Stimulated activated naive CD8-positive, alpha-beta T cell treated with anti-CD3 and anti-CD28 coated beads, Interleukin-15, amount 100 ng/mL, for 72 hours (primary cell): ENCODE measurements at regions not wholly inside any gene's neighbourhood (a gene's known extent, or its start where the extent isn't known, plus 50 kb on each side); places are given as distances from the start of the nearest gene placed in this dataset.

Experiments used
- ATAC-seq: fragments of 150-1000 bp; cut with Tn5 transposase; 2 replicates; pipeline ENCODE4 v1.10.0; 2021; ENCODE audit warnings: mild to moderate bottlenecking, moderate library complexity
- DNase-seq, 2 donors: peaks; one replicate each; pipeline ENCODE4 v3.0.0; 2021 to 2022
- H3K27ac Mint-ChIP-seq, 2 donors: one replicate each; pipeline ENCODE4 v1.8.0; 2022; ENCODE audit warnings: mild to moderate bottlenecking in 2 of 2, mixed read lengths in 2 of 2, moderate library complexity in 2 of 2
- H3K27me3 Mint-ChIP-seq: one replicate; pipeline ENCODE4 v1.8.0; 2022; ENCODE audit warnings: mixed read lengths
- H3K4me1 Mint-ChIP-seq: one replicate; pipeline ENCODE4 v1.8.0; 2022; ENCODE audit warnings: mild to moderate bottlenecking, mixed read lengths
- H3K4me3 Mint-ChIP-seq, 2 donors: one replicate each; pipeline ENCODE4 v1.8.0; 2022; ENCODE audit warnings: mild to moderate bottlenecking in 2 of 2, mixed read lengths in 2 of 2, moderate library complexity in 1 of 2
- H3K9me3 Mint-ChIP-seq, 2 donors: one replicate each; pipeline ENCODE4 v1.8.0; 2022; ENCODE audit warnings: mixed read lengths in 2 of 2

DNA sequence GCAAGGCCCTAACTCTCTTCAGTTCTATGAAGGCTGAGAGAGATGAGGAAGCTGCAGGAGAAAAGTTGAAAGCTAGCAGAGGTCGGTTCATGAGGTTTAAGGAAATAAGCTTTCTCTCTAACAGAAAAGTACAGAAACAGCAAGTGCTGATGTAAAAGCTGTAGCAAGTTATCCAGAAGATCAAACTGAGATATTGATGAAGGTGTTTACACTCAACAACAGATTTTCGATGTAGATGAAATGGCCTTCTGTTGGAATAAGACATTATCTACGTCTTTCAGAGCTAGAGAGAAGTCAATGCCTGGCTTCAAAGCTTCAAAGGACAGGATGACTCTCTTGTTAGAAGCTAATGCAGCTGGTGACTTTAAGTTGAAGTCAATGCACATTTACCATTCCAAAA is 87.4 kb downstream of the PDCL3 start:
- peak overlapping the region; percentile 52 to 60 for H3K4me3 Mint-ChIP-seq
- DNase-seq, result no peak
- no peaks in the 10 kb centered on the region for H3K27me3 Mint-ChIP-seq
- peaks cover 5 to 7% of the 10 kb centered on the region in 2 donors for H3K9me3 Mint-ChIP-seq
- ATAC-seq, result no peak
- peak overlapping the region in 1 of 2 donors; percentile 79 for H3K27ac Mint-ChIP-seq
- H3K4me1 Mint-ChIP-seq, result peaks cover 42% of the 10 kb centered on the region

DNA sequence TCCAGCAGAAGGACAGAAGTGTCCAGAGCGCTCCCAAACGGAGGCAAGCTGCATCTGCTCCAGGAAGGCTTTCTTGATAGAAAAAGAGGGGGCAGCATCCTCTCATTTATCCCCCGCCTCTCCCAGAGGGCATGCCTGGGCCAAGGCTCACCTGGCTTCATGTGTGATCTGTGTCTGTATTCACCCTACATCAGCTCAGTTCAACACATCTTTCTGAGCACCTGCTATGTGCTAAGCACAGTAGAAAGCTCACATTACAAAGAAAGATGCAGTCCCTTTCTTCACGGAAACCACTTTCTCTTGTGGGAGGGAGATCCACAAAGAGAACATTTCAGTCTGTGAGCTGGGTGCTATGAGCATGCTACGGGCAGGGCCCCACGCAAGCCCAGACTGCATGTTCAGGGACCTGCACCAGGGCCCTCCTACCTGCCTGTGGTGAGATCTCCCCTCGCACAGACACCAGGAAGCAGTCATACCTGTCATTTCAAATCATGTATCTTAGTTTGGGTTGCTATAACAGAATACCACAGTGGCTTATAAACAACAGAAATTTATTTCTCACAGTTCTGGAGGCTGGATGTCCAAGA is 90.7 kb downstream of the PDCL3 start:
- H3K4me3 Mint-ChIP-seq, result no peak overlapping the region
- DNase-seq (peak; percentile 15 to 40), ATAC-seq (peak; percentile 91)
- peaks cover 33% of the 10 kb centered on the region for H3K4me1 Mint-ChIP-seq
- H3K27me3 Mint-ChIP-seq, result no peaks in the 10 kb centered on the region
- no peaks in the 10 kb centered on the region for H3K9me3 Mint-ChIP-seq
- peak overlapping the region in 1 of 2 donors; percentile 55 for H3K27ac Mint-ChIP-seq

DNA sequence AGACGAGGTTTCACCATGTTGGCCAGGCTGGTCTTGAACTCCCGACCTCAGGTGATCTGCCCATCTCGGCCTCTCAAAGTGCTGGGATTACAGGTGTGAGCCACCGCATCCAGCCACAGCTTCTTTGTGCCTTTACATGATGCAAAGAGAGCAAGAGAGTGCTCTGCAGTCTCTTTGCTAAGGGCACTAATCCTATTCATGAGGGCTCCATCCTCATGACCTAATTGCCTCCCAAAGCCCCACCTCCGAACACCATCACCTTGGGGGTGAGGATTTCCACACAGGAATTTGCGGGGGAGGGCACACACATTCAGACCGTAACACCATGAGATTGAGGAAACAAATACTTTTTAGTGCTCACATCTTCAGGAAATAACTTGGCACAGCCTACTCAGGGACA is 91.8 kb downstream of the PDCL3 start:
- no peak for DNase-seq
- Mint-ChIP-seq H3K27ac (no peak overlapping the region), H3K4me3 (no peak overlapping the region), H3K4me1 (peaks cover 30% of the 10 kb centered on the region), H3K9me3 (no peaks in the 10 kb centered on the region), H3K27me3 (no peaks in the 10 kb centered on the region)
- ATAC-seq, result no peak

DNA sequence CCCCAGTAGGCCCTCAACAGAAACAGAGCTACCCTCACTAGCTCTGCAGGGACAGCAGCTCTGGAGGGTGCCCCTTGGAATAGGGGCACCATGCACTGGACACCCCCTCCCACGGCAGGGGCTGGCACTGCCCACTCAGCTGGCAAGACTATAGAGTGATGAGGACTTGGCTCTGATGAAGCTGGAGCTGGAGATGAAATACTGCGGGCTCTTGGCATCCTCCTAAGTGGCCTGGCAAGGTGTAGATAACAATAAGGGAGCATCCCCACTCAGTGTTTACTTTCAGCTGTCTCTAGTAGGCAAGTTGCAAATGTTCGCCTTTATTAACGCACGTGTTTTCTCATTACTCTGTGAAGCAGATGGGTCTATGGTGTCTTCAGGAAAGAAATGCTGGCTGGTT is 92.7 kb downstream of the PDCL3 start:
- no peaks in the 10 kb centered on the region for H3K9me3 Mint-ChIP-seq
- H3K4me1 Mint-ChIP-seq, result peaks cover 26% of the 10 kb centered on the region
- H3K27me3 Mint-ChIP-seq, result no peaks in the 10 kb centered on the region
- ATAC-seq (no peak), DNase-seq (no peak)
- no peak overlapping the region for H3K27ac Mint-ChIP-seq
- no peak overlapping the region for H3K4me3 Mint-ChIP-seq

DNA sequence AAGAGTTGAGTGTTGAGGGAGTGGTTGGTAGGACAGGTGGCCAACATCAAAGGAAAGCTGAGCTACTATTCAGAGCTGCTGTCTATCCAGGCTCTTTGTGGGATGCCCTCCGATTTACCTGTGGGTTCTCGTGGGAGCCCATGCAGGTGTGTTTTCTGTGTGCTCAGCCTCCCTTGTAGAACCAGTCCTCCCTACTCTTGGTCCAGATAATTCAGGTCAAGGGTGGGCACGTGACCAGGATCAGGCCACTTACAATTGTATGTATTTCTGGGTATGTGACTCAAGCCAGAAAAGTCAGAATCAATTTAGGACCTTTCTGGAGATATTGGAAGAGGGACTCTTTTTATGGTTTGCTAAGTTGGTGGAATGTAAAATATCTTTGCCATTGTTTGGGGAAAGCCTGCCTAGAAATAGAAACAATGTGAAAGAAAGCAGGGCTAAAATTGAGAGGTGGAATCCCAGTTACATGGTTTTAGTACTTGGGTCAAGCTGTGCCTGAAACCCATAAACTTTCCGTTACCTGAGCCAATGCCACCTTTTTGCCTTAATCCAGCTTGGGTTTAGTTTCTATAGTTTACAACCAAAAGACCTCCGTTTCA is 93.2 kb downstream of the PDCL3 start:
- ATAC-seq, result no peak
- Mint-ChIP-seq H3K9me3 (no peaks in the 10 kb centered on the region), H3K27ac (no peak overlapping the region)

DNA sequence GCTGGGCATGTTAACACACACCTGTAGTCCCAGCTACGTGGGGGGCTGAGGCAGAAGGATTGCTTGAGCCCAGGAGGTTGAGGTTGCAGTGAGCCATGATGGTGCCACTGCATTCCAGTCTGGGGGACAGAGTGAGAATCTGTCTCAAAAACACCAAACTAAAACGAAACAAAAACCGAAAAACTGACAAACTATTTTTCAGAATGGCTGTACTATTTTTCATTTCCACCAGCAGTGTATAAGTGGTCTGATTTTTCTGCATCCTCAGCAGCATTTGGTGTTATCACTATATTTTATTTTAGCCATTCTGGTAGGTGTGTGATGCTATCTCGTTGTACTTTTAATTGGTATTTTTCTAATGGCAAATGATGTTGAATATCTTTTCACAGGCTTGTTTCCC is 95.2 kb downstream of the PDCL3 start:
- Mint-ChIP-seq H3K27me3 (no peaks in the 10 kb centered on the region), H3K27ac (no peak overlapping the region), H3K9me3 (no peaks in the 10 kb centered on the region), H3K4me3 (no peak overlapping the region), H3K4me1 (peaks cover 14% of the 10 kb centered on the region)
- ATAC-seq, result no peak
- no peak for DNase-seq

More for the DNA sequence above, 93.2 kb downstream of the PDCL3 start:
- Mint-ChIP-seq H3K4me3 (no peak overlapping the region), H3K4me1 (peaks cover 23% of the 10 kb centered on the region), H3K27me3 (no peaks in the 10 kb centered on the region)
- no peak for DNase-seq

DNA sequence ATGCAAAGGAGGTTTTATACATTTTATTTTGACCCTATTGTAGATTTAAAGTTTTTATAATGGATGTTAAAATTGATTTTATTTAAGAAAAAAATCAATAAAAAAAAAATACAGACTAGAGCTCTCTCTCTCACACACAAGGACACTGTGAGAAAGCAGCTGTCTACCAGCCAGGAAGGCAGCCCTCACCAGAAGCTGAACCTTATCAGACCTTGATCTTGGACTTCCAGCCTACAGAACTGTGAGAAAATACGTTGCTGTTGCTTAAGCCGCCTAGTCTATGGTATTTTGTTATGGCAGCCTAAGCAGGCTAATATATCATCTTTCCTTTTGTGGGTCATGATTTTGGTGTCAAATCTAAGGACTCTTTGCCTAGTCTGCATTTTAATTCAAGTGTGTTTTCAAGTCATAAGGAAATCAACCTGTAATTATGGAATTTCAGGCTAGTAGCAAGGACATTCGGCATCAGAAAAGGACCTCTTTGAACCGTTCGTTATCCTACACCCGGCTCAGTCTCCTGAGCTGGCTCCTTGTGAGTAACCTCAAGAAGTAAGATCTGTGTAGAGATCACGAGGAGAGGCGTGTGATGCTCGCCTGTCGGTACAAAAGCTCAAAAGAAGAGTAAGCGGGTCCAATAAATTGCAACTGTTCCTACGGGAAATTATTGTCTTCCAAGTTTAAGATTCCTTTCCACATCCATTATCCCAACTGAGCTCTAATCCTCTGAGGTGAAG is 98.2 kb downstream of the PDCL3 start:
- Mint-ChIP-seq H3K4me1 (no peaks in the 10 kb centered on the region), H3K27me3 (no peaks in the 10 kb centered on the region), H3K27ac (no peak overlapping the region), H3K4me3 (no peak overlapping the region), H3K9me3 (no peaks in the 10 kb centered on the region)
- DNase-seq (no peak), ATAC-seq (no peak)

DNA sequence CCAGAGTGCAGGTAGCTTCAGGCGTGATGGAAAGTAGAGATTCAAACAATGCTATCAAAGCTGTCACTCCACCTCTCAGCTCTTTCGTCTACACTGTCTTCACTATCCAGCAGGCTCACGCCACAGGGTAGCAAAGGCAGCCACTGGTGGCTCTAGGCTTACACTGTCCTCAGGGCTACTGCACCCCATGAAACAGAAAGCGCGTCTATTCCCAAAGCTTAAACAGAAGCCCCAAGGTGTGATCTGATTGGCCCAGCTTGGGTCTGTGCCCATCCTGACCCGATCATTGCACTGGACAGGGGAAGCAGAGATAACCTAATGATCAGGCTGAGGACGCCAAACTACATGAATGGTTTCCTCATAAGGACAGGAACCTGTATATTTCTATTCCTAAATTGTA is 100.1 kb downstream of the PDCL3 start:
- ATAC-seq, result no peak

DNA sequence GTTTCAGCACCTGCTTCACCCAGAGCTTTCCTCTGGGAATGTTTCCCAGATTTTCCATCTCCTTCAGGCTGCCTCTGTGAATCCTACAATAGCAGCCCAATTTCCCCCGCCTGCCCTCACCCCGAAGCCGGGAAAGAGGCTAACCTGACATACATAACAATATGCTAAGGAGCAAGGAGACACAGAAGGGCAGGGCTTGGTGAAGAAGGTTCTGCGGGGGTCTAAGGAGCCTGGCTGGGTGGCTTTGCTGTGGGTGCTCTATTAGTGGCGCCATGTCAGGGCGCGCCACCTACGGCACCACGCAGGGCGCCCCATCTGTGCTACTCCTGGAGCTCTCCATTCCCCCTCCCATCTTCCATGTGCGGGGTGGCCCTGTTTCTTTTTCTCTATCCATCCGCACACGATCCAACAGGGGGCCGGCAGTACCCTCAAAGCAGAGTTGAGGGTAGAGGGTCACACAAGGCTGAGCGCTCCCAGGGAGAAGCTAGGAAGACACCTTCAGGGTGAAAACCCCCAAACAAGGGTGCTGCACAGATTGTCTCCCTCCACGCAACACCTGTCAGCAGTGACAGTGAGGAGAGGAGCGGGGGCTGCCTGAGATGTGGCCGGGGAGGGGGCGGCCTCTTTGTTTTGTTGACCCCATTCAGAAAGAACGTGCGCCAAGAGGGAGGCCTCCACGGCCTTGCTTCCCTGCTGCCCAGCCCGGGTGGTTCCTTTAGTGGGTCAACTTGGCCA is 101.4 kb downstream of the PDCL3 start:
- Mint-ChIP-seq H3K9me3 (no peaks in the 10 kb centered on the region), H3K27me3 (no peaks in the 10 kb centered on the region), H3K27ac (no peak overlapping the region), H3K4me3 (no peak overlapping the region), H3K4me1 (no peaks in the 10 kb centered on the region)
- DNase-seq, result no peak
- no peak for ATAC-seq

More for the DNA sequence above, 100.1 kb downstream of the PDCL3 start:
- H3K27me3 Mint-ChIP-seq, result no peaks in the 10 kb centered on the region
- DNase-seq, result no peak
- H3K9me3 Mint-ChIP-seq, result no peaks in the 10 kb centered on the region
- no peak overlapping the region for H3K4me3 Mint-ChIP-seq
- H3K27ac Mint-ChIP-seq, result no peak overlapping the region
- H3K4me1 Mint-ChIP-seq, result no peaks in the 10 kb centered on the region

DNA sequence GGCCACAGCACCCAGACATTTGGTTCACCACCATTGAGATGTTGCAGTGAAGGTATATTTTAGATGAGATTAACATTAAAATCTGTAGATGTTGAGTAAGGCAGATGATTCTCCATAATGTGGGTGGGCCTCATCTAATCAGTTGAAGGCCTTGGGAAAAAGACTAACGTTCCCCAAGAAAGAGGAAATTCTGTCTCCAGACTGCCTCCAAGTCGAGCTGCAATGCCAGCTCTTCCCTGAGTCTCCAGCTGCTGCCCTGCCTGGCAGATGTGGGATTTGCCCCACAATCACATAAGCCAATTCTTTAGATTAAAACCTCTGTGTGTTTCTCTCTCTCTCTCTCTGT is 101.9 kb downstream of the PDCL3 start:
- DNase-seq (no peak), ATAC-seq (no peak)
- no peak overlapping the region for H3K4me3 Mint-ChIP-seq
- H3K9me3 Mint-ChIP-seq, result no peaks in the 10 kb centered on the region
- no peak overlapping the region for H3K27ac Mint-ChIP-seq
- no peaks in the 10 kb centered on the region for H3K27me3 Mint-ChIP-seq
- no peaks in the 10 kb centered on the region for H3K4me1 Mint-ChIP-seq

DNA sequence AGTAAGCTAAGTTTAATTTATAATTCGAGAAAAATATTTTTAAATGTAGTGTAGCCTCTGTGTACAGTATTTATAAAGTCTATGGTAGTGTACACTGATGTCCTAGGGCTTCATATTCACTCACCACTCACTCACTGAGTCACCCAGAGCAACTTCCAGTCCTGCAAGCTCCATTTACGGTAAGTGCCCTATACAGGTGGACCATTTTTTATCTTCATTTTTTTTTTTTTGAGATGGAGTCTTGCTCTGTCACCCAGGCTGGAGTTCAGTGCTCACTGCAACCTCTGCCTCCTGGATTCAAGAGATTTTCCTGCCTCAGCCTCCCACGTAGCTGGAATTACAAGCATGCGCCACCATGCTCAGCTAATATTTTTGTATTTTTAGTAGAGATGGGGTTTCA is 104.2 kb downstream of the PDCL3 start:
- no peaks in the 10 kb centered on the region for H3K4me1 Mint-ChIP-seq
- no peak overlapping the region for H3K4me3 Mint-ChIP-seq
- DNase-seq, result no peak
- no peaks in the 10 kb centered on the region for H3K27me3 Mint-ChIP-seq
- no peak overlapping the region for H3K27ac Mint-ChIP-seq
- no peak for ATAC-seq
- H3K9me3 Mint-ChIP-seq, result no peaks in the 10 kb centered on the region

DNA sequence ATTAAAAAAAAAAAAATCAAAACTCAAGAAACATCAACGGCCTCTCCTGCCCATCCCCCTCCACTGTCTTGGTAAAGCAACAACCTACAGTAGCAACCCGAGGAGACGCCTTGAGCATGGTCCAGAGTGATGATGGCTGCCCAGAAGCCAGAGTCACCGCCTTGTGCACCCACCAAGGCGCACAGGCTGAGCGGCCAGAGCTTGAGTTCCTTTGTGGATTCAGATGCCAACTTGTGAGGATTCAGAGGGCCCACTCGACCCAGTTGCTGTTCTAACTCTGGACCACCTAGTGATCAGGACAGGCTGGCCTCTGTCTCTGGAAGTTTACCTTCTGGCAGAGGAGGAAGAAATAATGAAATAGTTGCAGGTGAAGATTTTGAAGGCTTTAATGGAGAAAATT is 105.0 kb downstream of the PDCL3 start:
- Mint-ChIP-seq H3K27ac (peak overlapping the region in 1 of 2 donors; percentile 70), H3K27me3 (no peaks in the 10 kb centered on the region), H3K4me1 (no peaks in the 10 kb centered on the region), H3K9me3 (no peaks in the 10 kb centered on the region), H3K4me3 (no peak overlapping the region)
- ATAC-seq (no peak), DNase-seq (no peak)

DNA sequence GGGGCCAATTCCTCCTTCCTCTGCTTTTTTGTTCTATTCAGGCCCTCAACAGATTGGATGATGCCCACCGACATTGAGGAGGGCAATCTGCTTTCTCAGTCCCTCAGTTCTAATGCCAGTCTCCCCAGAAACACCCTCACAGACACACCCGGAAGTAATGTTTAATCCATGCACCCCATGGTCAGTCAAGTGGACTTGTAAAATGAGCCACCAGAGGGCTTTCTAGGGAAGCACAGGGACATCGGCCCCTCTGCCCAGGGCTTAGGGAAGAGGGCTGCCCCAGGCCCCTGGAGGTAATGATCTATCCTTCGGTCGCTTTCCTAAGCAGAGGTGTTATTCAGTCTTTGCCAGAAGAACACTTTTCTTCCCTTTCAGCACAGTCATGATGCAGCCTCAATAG is 107.4 kb downstream of the PDCL3 start:
- H3K27ac Mint-ChIP-seq, result no peak overlapping the region
- no peaks in the 10 kb centered on the region for H3K4me1 Mint-ChIP-seq
- no peak overlapping the region for H3K4me3 Mint-ChIP-seq
- DNase-seq, result no peak
- H3K9me3 Mint-ChIP-seq, result no peaks in the 10 kb centered on the region
- ATAC-seq, result no peak
- H3K27me3 Mint-ChIP-seq, result no peaks in the 10 kb centered on the region

DNA sequence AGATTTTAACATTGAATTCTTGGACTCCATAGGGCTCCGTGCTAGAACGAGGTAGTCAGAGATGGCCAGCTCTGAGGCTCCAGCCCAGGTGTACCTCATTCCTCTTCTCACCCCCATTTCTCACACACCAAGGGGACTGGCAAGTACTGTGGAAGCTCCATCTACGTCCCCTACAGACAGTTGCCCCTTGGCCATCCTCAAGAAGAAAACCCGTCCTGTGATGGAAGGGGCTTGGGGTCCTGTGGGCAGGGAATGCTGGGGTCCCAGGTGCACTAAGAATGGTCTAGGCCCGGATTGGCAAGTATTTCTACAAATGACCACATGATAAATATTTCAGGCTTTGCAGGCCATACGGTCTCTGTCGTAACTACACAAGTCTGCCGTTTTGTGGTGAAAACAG is 110.3 kb downstream of the PDCL3 start:
- H3K27me3 Mint-ChIP-seq, result no peaks in the 10 kb centered on the region
- ATAC-seq, result no peak
- no peaks in the 10 kb centered on the region for H3K9me3 Mint-ChIP-seq
- DNase-seq, result no peak
- no peak overlapping the region for H3K4me3 Mint-ChIP-seq
- H3K27ac Mint-ChIP-seq, result no peak overlapping the region
- H3K4me1 Mint-ChIP-seq, result no peaks in the 10 kb centered on the region

DNA sequence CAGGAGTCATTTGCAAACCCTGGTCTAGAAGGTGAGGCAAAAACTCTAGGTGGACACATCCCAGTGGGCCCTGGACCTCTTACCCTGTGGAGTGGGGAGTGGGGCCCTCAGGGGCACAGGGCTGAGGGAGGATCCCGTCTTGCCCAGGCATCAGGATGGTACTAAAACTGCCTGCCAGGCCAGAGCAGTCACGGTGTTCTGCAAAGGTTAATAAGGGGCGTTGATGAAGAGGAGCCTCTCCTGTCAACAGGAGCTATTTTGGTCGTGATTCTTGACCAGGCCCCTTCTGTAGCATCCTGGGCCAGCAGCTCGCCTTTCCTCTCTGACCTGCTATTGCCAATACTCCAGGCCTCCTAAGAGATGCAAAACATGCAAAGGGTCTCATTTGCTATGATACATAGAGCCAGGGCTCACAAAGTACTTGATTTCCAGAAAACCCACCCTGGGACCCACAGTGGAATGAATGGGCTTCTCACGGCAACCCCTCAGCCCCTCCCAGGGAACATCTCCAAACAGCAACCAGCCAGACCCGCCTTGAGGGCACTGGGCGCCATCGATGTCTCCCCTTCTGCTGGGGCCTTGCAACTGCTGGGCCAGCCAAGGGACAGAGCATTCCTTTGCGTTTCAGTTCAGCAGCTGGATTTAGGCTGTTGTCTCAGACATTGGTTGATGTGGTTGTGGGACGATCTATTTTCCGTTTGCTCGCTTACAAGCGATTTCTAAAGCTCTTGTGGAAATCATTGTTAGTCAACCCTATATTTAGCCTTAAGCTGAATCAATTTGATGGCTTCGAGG is 111.1 kb downstream of the PDCL3 start:
- no peak for DNase-seq
- Mint-ChIP-seq H3K4me1 (no peaks in the 10 kb centered on the region), H3K27me3 (no peaks in the 10 kb centered on the region), H3K4me3 (no peak overlapping the region), H3K9me3 (no peaks in the 10 kb centered on the region), H3K27ac (no peak overlapping the region)
- no peak for ATAC-seq
